Liver (tissue), 3 donors: ENCODE measurements at regions not wholly inside any gene's neighbourhood (a gene's known extent, or its start where the extent isn't known, plus 50 kb on each side); places are given as distances from the start of the nearest gene placed in this dataset.

Source experiments
- ATF3 ChIP-seq: IDR thresholded peaks from 2 replicates; pipeline ENCODE4 v1.6.1; 2016; ENCODE audit warnings: antibody characterized with exemption
- CTCF ChIP-seq: fragments of 150-350 bp; IDR thresholded peaks from 2 replicates; pipeline ENCODE4 v1.5.1; 2017; ENCODE audit warnings: improper control_type of control experiment, low read depth, low read length; ENCODE audit not compliant: missing input control
- JUND ChIP-seq, 2 donors: IDR thresholded peaks; 2 replicates each; pipeline ENCODE4 v1.6.1; 2016; ENCODE audit warnings: antibody characterized with exemption in 2 of 2
- MAX ChIP-seq: IDR thresholded peaks from 2 replicates; pipeline ENCODE4 v1.6.1; 2016; ENCODE audit warnings: antibody characterized with exemption
- REST ChIP-seq: IDR thresholded peaks from 2 replicates; pipeline ENCODE4 v1.6.1; 2016; ENCODE audit warnings: antibody characterized with exemption, mild to moderate bottlenecking
- SP1 ChIP-seq: IDR thresholded peaks from 2 replicates; pipeline ENCODE4 v1.6.1; 2018; ENCODE audit warnings: antibody characterized with exemption, mild to moderate bottlenecking
- donor health status: healthy.
- donor health status: healthy.

- TF ChIP-seq CTCF, result no peak
- TF ChIP-seq ATF3, result no peak
- no peak for TF ChIP-seq REST
- TF ChIP-seq MAX, result no peak
- TF ChIP-seq SP1, result no peak
- no peak for TF ChIP-seq JUND (IDR thresholded peaks at IDR 0.05)
Measured at GRCh38 chr7:130914554-130915294, 180.7 kb upstream of the KLF14 start.
